GM23338 (cell line): ENCODE measurements at regions not wholly inside any gene's neighbourhood (a gene's known extent, or its start where the extent isn't known, plus 50 kb on each side); places are given as distances from the start of the nearest gene placed in this dataset.

Source experiments
- ATAC-seq: fragments of 200-7000 bp; cut with Tn5 transposase; 3 replicates; pipeline ENCODE4 v1.9.1; 2020
- DNase-seq: peaks from one replicate; pipeline ENCODE4 v3.0.0-alpha.2; 2015; ENCODE audit warnings: low spot score
- H2AFZ ChIP-seq: fragments of 200-600 bp; sonication (generic); 2 replicates; pipeline ENCODE4 v1.8.0; 2016; ENCODE audit warnings: antibody characterized with exemption, mild to moderate bottlenecking, moderate library complexity
- H3F3A ChIP-seq: fragments of 200-600 bp; sonication (generic); replicated peaks from 2 replicates; pipeline ENCODE4 v1.8.0; 2017; ENCODE audit warnings: antibody characterized with exemption, mixed run types, low read depth
- H3K27ac ChIP-seq: fragments of 200-600 bp; sonication (generic); 2 replicates; pipeline ENCODE4 v1.6.1; 2016; ENCODE audit warnings: low read depth
- H3K27me3 ChIP-seq: fragments of 200-600 bp; sonication (generic); 2 replicates; pipeline ENCODE4 v1.8.0; 2016; ENCODE audit warnings: mild to moderate bottlenecking, mixed run types, moderate library complexity; ENCODE audit not compliant: insufficient read depth
- H3K36me3 ChIP-seq: fragments of 200-600 bp; sonication (generic); 2 replicates; pipeline ENCODE4 v1.8.0; 2016; ENCODE audit warnings: mild to moderate bottlenecking; ENCODE audit not compliant: insufficient read depth
- H3K4me1 ChIP-seq: fragments of 200-600 bp; sonication (generic); 2 replicates; pipeline ENCODE4 v1.8.0; 2016; ENCODE audit warnings: mild to moderate bottlenecking, moderate library complexity; ENCODE audit not compliant: insufficient read depth
- H3K4me2 ChIP-seq: fragments of 200-600 bp; sonication (generic); 2 replicates; pipeline ENCODE4 v1.7.1; 2017; ENCODE audit warnings: mixed run types
- H3K4me3 ChIP-seq: fragments of 200-600 bp; sonication (generic); 2 replicates; pipeline ENCODE4 v1.6.1; 2016; ENCODE audit warnings: mixed run types
- H3K79me2 ChIP-seq: fragments of 200-600 bp; sonication (generic); replicated peaks from 2 replicates; pipeline ENCODE4 v1.8.0; 2017; ENCODE audit warnings: mild to moderate bottlenecking; ENCODE audit not compliant: insufficient read depth
- H3K9me2 ChIP-seq: fragments of 200-600 bp; sonication (generic); 2 replicates; pipeline ENCODE4 v1.8.0; 2017; ENCODE audit not compliant: insufficient read depth
- H4K20me1 ChIP-seq: fragments of 200-600 bp; sonication (generic); replicated peaks from 2 replicates; pipeline ENCODE4 v1.8.0; 2017; ENCODE audit warnings: mild to moderate bottlenecking; ENCODE audit not compliant: insufficient read depth
- H3K27ac Mint-ChIP-seq: 2 replicates; pipeline ENCODE4 v1.8.0; 2020; ENCODE audit warnings: inconsistent platforms, mild to moderate bottlenecking, moderate library complexity, mixed read lengths
- H3K27me3 Mint-ChIP-seq: 3 replicates; pipeline ENCODE4 v1.8.0; 2022; ENCODE audit warnings: low read depth, mild to moderate bottlenecking, moderate library complexity, mixed read lengths, inconsistent platforms; ENCODE audit not compliant: insufficient read depth, poor library complexity
- H3K36me3 Mint-ChIP-seq: 3 replicates; pipeline ENCODE4 v1.8.0; 2021; ENCODE audit warnings: low read depth, mild to moderate bottlenecking, inconsistent platforms, moderate library complexity, mixed read lengths
- H3K4me1 Mint-ChIP-seq: 3 replicates; pipeline ENCODE4 v1.8.0; 2020; ENCODE audit warnings: mild to moderate bottlenecking, inconsistent platforms, mixed read lengths
- H3K4me3 Mint-ChIP-seq: 3 replicates; pipeline ENCODE4 v1.8.0; 2021; ENCODE audit warnings: moderate library complexity, mild to moderate bottlenecking, inconsistent platforms, mixed read lengths
- H3K9me3 Mint-ChIP-seq: 3 replicates; pipeline ENCODE4 v1.8.0; 2020; ENCODE audit warnings: moderate library complexity, mild to moderate bottlenecking, inconsistent platforms, mixed read lengths
- CREB1 ChIP-seq: fragments of 250-450 bp; sonication (Bioruptor Pico); IDR thresholded peaks from 2 replicates; pipeline ENCODE4 v1.5.0; 2020; ENCODE audit warnings: low read depth, mild to moderate bottlenecking, moderate library complexity
- EZH2 ChIP-seq: fragments of 200-600 bp; sonication (generic); IDR thresholded peaks from one replicate; pipeline ENCODE4 v1.8.0; 2017; ENCODE audit warnings: antibody characterized with exemption, mild to moderate bottlenecking, low read depth; ENCODE audit not compliant: unreplicated experiment
- EZH2phosphoT487 ChIP-seq: fragments of 200-600 bp; sonication (generic); IDR thresholded peaks from one replicate; pipeline ENCODE4 v1.8.1; 2018; ENCODE audit warnings: antibody characterized with exemption; ENCODE audit not compliant: unreplicated experiment
- JUNB ChIP-seq: IDR thresholded peaks from one replicate; pipeline ENCODE4 v1.6.1; 2016; ENCODE audit warnings: antibody characterized with exemption; ENCODE audit not compliant: unreplicated experiment
- NANOG ChIP-seq: IDR thresholded peaks from 2 replicates; pipeline ENCODE4 v1.6.1; 2016; ENCODE audit warnings: antibody characterized with exemption, borderline replicate concordance
- POLR2AphosphoS5 ChIP-seq: IDR thresholded peaks from 2 replicates; pipeline ENCODE4 v1.6.1; 2016; ENCODE audit warnings: antibody characterized with exemption, low read depth
- STAT1 ChIP-seq: IDR thresholded peaks from one replicate; pipeline ENCODE4 v1.6.1; 2016; ENCODE audit warnings: antibody characterized with exemption; ENCODE audit not compliant: unreplicated experiment
- ZNF114 ChIP-seq: fragments of 250-450 bp; sonication (Bioruptor Pico); IDR thresholded peaks from 2 replicates; pipeline ENCODE4 v1.5.0; 2020; ENCODE audit warnings: mild to moderate bottlenecking, moderate library complexity
- ZNF331 ChIP-seq: fragments of 250-450 bp; sonication (Bioruptor Pico); IDR thresholded peaks from 2 replicates; pipeline ENCODE4 v1.5.0; 2020; ENCODE audit warnings: low read depth, mild to moderate bottlenecking, moderate library complexity
- TF ChIP-seq, protein P1 (sequence below): fragments of 250-450 bp; sonication (Bioruptor Pico); IDR thresholded peaks from 2 replicates; pipeline ENCODE4 v1.5.0; 2020; ENCODE audit warnings: mild to moderate bottlenecking, moderate library complexity
- TF ChIP-seq, protein P2 (sequence below): IDR thresholded peaks from 2 replicates; pipeline ENCODE4 v1.6.1; 2016; ENCODE audit warnings: antibody characterized with exemption
- TF ChIP-seq, protein P3 (sequence below): IDR thresholded peaks from one replicate; pipeline ENCODE4 v1.6.1; 2018; ENCODE audit warnings: antibody characterized with exemption; ENCODE audit not compliant: unreplicated experiment
- TF ChIP-seq, protein P4 (sequence below), 2 experiments: fragments of 200-600 bp in 1 of 2; sonication (generic) in 1 of 2; conservative IDR thresholded peaks; 2 replicates each; pipeline versions ENCODE4 v1.5.1 to v1.6.1; 2016 to 2017; ENCODE audit warnings: antibody characterized with exemption in 2 of 2, low read depth in 2 of 2, mild to moderate bottlenecking in 2 of 2, moderate library complexity in 1 of 2

DNA sequence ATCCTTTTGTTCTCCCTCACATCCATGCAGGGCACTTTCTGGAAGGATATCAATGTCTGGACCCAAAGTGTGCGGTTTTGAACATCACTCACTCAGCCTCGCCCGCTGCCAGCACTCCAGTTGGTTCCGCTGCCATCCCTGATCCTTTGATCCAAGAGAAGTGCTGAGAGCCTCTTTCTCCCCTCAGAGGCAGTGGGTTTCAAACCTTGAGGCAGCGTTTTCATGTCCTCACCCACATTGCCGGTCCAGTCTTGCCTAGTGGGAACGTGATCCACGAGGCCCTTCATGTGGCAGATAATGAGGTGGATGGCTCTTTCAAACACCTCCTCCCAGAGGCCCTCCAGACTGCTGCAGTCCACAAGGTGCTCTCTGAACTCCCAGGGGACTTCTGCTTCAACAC, 122.2 kb downstream of the ACTL8 start:
- Histone ChIP-seq H3K4me1 (peaks cover 9% of the 10 kb centered on the region), H3K9me2 (0 out of 2 replicates have a peak, but pooled peaks cover 3% of the 10 kb centered on the region), H3K36me3 (no peaks in the 10 kb centered on the region), H4K20me1 (no peaks in the 10 kb centered on the region; the same call in 1 of the 2 replicates), H3K79me2 (no peaks in the 10 kb centered on the region), H3K27me3 (no peaks in the 10 kb centered on the region), H3K4me2 (no peak overlapping the region), H3K4me3 (no peak overlapping the region), H3K27ac (no peak overlapping the region), H2AFZ (no peak overlapping the region), H3F3A (no peaks in the 10 kb centered on the region)
- ATAC-seq (no peak), DNase-seq (no peak)
- TF ChIP-seq EZH2phosphoT487, result no peak
- TF ChIP-seq CREB1 (CRISPR knock-in tag), result no peak
- TF ChIP-seq STAT1, result no peak
- TF ChIP-seq JUNB, result no peak
- TF ChIP-seq, protein P1, sequence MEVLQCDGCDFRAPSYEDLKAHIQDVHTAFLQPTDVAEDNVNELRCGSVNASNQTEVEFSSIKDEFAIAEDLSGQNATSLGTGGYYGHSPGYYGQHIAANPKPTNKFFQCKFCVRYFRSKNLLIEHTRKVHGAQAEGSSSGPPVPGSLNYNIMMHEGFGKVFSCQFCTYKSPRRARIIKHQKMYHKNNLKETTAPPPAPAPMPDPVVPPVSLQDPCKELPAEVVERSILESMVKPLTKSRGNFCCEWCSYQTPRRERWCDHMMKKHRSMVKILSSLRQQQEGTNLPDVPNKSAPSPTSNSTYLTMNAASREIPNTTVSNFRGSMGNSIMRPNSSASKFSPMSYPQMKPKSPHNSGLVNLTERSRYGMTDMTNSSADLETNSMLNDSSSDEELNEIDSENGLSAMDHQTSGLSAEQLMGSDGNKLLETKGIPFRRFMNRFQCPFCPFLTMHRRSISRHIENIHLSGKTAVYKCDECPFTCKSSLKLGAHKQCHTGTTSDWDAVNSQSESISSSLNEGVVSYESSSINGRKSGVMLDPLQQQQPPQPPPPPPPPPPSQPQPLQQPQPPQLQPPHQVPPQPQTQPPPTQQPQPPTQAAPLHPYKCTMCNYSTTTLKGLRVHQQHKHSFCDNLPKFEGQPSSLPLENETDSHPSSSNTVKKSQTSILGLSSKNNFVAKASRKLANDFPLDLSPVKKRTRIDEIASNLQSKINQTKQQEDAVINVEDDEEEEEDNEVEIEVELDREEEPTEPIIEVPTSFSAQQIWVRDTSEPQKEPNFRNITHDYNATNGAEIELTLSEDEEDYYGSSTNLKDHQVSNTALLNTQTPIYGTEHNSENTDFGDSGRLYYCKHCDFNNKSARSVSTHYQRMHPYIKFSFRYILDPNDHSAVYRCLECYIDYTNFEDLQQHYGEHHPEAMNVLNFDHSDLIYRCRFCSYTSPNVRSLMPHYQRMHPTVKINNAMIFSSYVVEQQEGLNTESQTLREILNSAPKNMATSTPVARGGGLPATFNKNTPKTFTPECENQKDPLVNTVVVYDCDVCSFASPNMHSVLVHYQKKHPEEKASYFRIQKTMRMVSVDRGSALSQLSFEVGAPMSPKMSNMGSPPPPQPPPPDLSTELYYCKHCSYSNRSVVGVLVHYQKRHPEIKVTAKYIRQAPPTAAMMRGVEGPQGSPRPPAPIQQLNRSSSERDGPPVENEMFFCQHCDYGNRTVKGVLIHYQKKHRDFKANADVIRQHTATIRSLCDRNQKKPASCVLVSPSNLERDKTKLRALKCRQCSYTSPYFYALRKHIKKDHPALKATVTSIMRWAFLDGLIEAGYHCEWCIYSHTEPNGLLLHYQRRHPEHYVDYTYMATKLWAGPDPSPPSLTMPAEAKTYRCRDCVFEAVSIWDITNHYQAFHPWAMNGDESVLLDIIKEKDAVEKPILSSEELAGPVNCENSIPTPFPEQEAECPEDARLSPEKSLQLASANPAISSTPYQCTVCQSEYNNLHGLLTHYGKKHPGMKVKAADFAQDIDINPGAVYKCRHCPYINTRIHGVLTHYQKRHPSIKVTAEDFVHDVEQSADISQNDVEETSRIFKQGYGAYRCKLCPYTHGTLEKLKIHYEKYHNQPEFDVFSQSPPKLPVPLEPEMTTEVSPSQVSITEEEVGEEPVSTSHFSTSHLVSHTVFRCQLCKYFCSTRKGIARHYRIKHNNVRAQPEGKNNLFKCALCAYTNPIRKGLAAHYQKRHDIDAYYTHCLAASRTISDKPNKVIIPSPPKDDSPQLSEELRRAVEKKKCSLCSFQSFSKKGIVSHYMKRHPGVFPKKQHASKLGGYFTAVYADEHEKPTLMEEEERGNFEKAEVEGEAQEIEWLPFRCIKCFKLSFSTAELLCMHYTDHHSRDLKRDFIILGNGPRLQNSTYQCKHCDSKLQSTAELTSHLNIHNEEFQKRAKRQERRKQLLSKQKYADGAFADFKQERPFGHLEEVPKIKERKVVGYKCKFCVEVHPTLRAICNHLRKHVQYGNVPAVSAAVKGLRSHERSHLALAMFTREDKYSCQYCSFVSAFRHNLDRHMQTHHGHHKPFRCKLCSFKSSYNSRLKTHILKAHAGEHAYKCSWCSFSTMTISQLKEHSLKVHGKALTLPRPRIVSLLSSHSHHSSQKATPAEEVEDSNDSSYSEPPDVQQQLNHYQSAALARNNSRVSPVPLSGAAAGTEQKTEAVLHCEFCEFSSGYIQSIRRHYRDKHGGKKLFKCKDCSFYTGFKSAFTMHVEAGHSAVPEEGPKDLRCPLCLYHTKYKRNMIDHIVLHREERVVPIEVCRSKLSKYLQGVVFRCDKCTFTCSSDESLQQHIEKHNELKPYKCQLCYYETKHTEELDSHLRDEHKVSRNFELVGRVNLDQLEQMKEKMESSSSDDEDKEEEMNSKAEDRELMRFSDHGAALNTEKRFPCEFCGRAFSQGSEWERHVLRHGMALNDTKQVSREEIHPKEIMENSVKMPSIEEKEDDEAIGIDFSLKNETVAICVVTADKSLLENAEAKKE (CRISPR knock-in tag), result no peak
- no peak for TF ChIP-seq NANOG
- no peak for TF ChIP-seq ZNF114 (CRISPR knock-in tag)
- TF ChIP-seq POLR2AphosphoS5, result no peak
- no peak for TF ChIP-seq ZNF331 (CRISPR knock-in tag)
- no peak for TF ChIP-seq EZH2
- TF ChIP-seq, protein P2, sequence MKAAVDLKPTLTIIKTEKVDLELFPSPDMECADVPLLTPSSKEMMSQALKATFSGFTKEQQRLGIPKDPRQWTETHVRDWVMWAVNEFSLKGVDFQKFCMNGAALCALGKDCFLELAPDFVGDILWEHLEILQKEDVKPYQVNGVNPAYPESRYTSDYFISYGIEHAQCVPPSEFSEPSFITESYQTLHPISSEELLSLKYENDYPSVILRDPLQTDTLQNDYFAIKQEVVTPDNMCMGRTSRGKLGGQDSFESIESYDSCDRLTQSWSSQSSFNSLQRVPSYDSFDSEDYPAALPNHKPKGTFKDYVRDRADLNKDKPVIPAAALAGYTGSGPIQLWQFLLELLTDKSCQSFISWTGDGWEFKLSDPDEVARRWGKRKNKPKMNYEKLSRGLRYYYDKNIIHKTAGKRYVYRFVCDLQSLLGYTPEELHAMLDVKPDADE, result no peak
- TF ChIP-seq, protein P3, sequence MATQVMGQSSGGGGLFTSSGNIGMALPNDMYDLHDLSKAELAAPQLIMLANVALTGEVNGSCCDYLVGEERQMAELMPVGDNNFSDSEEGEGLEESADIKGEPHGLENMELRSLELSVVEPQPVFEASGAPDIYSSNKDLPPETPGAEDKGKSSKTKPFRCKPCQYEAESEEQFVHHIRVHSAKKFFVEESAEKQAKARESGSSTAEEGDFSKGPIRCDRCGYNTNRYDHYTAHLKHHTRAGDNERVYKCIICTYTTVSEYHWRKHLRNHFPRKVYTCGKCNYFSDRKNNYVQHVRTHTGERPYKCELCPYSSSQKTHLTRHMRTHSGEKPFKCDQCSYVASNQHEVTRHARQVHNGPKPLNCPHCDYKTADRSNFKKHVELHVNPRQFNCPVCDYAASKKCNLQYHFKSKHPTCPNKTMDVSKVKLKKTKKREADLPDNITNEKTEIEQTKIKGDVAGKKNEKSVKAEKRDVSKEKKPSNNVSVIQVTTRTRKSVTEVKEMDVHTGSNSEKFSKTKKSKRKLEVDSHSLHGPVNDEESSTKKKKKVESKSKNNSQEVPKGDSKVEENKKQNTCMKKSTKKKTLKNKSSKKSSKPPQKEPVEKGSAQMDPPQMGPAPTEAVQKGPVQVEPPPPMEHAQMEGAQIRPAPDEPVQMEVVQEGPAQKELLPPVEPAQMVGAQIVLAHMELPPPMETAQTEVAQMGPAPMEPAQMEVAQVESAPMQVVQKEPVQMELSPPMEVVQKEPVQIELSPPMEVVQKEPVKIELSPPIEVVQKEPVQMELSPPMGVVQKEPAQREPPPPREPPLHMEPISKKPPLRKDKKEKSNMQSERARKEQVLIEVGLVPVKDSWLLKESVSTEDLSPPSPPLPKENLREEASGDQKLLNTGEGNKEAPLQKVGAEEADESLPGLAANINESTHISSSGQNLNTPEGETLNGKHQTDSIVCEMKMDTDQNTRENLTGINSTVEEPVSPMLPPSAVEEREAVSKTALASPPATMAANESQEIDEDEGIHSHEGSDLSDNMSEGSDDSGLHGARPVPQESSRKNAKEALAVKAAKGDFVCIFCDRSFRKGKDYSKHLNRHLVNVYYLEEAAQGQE, result no peak
- TF ChIP-seq, protein P4, sequence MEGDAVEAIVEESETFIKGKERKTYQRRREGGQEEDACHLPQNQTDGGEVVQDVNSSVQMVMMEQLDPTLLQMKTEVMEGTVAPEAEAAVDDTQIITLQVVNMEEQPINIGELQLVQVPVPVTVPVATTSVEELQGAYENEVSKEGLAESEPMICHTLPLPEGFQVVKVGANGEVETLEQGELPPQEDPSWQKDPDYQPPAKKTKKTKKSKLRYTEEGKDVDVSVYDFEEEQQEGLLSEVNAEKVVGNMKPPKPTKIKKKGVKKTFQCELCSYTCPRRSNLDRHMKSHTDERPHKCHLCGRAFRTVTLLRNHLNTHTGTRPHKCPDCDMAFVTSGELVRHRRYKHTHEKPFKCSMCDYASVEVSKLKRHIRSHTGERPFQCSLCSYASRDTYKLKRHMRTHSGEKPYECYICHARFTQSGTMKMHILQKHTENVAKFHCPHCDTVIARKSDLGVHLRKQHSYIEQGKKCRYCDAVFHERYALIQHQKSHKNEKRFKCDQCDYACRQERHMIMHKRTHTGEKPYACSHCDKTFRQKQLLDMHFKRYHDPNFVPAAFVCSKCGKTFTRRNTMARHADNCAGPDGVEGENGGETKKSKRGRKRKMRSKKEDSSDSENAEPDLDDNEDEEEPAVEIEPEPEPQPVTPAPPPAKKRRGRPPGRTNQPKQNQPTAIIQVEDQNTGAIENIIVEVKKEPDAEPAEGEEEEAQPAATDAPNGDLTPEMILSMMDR (conservative IDR thresholded peaks at IDR 0.05; ENCODE audit: low read depth in 2 of 2), result no peak
- H3K36me3 Mint-ChIP-seq, result no peaks in the 10 kb centered on the region; the same call in 2 of the 3 replicates
- peaks cover 8% of the 10 kb centered on the region for H3K4me1 Mint-ChIP-seq
- peaks cover 6% of the 10 kb centered on the region for H3K27me3 Mint-ChIP-seq
- no peak overlapping the region for H3K4me3 Mint-ChIP-seq
- no peaks in the 10 kb centered on the region; the same call in 2 of the 3 replicates for H3K9me3 Mint-ChIP-seq
- no peak overlapping the region for H3K27ac Mint-ChIP-seq
